HG03565 (cell line): ENCODE measurements at regions not wholly inside any gene's neighbourhood (a gene's known extent, or its start where the extent isn't known, plus 50 kb on each side); places are given as distances from the start of the nearest gene placed in this dataset.
"Not testable (repeated sequence)": the region's sequence is repeated elsewhere in the genome, so short reads cannot be mapped to it uniquely, and the experiment has no call there.

Experiments used
- ATAC-seq: cut with Tn5 transposase; IDR thresholded peaks from one replicate; pipeline ENCODE4 v1.9.1; 2021; ENCODE audit warnings: mild to moderate bottlenecking, moderate library complexity; ENCODE audit not compliant: unreplicated experiment

DNA sequence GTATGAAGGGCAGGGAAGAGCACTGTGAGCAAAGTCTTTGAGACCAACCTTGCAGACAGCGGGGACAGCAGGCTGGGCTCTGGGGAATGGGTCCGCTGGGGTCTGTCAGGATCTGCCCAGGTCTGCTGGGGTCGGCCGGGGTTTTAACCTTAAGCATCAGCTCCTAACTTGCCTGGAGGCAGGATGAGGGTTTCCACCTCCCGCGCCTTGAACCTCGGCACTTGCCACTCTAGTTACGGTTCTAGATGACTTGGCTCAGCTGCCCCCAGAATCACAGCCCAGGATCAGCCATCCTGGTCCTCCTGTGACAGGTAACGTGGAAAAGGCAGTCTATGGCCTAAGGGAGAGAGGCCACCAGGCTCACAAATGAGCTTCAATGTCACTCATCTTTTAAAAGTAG lies 50.4 kb upstream of the CACUL1 start:
- ATAC-seq: no peak

DNA sequence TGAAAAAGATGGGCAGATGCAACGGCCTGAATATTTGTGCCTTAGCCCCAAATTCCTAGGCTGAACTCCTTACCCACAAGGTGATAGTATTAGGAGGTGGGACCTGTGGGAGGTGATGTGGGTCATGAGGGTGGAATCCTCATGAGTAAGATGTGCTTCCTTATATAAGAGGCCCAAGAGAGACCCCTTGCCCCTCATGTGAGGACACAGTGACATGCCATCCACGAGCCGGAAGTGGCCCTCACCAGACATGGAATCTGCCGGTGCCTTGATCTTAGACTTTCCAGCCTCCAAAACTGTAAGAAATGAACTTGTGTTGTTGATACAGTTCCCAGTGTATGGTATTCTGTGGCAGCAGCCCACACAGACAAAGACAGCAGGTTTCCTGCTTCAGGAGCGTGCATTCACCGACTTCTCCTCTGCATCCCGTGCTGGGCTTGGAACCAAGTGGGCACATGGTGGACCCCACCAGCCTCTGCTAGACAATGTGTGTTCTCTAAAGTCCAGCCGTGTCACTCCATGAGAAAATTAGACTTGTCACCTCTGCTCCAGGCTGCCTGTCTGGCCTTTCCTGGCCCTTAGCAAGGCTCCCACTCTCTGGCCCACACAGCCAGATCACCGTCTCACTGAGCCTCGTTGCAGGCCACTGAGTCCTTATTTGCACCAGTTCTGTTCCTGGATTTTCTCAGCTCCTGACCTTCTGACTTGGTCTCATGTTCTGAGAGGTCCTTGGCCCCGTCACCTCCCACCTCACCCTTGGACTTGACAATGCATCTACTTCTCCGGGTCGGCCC lies 52.9 kb upstream of the CACUL1 start:
- ATAC-seq: no peak

DNA sequence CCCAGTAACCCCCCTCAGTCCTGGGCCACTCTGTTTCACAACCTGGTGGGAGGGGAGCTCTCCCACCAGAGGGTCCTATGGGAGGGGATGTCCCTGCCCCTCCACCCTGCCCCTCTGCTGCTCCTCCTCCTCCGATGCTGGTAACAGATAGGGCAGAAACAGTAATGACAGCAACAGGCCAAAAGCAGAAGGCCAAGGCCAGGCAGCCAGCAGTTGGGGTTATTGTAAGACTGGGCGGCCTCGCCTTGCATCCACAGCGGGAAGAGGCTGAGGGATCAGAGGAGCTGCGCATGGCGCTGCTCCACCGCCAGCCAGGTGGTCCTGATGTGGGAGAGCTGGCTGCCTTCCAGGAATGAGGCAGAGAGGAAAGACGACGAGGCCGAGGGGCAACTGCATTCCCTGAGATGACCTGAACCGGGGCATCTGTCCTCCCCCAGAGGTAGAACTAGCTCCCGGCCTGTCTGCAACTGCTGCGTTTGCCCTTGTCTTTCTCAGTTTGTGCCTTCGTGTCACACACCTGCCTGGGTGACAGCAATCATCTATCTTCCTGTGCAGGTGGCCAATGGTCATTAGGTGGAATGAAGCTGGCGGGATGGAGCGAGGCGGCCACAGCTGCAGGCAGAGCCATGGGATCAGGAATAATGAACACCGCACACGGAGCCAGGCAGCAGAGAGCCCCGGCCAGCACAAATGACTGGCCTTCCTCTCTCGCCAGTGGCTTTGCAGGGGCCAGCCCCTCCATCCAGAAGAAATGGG lies 54.0 kb upstream of the CACUL1 start:
- no peak for ATAC-seq

DNA sequence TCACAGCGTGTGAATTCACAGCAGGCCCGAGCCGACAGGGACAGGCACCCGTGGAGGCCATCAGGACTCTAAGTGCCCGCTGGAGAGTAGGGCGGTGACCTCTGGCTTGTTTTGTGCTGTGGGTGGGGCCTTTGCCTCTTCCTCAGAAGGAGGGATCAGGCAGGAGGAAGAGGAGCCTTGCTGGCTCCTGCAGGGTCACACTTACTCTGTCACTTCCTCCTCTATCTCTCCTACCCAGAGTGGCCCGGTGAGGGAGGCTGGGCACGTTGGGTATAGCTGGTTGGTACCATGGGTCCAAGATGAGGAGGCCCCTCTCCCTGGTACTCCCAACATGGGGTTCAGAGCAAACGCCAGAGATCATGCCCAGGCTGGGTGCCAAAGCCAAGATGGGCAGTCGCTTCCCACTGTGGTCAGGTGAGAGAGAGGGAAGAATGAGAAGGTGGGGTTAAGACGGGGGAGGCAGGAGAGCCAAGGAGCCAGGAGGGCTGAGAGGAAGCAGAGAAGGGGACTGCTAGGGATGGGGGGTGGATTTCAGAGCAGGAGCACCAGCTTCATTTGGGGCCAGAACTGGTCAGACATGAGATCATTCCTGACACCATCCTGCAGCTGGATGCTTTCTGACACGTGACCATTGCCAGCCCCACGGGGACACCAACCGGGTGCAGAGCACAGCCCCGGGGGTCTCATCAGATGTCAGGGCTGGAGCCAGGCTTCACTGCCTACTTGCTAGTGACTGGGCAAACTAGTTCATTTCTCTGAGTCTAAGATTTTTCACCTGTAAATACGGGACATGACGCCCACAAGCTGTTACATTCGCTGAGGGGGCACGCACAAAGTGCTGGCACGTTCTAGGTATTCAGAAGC lies 54.8 kb upstream of the CACUL1 start:
- ATAC-seq: no peak

DNA sequence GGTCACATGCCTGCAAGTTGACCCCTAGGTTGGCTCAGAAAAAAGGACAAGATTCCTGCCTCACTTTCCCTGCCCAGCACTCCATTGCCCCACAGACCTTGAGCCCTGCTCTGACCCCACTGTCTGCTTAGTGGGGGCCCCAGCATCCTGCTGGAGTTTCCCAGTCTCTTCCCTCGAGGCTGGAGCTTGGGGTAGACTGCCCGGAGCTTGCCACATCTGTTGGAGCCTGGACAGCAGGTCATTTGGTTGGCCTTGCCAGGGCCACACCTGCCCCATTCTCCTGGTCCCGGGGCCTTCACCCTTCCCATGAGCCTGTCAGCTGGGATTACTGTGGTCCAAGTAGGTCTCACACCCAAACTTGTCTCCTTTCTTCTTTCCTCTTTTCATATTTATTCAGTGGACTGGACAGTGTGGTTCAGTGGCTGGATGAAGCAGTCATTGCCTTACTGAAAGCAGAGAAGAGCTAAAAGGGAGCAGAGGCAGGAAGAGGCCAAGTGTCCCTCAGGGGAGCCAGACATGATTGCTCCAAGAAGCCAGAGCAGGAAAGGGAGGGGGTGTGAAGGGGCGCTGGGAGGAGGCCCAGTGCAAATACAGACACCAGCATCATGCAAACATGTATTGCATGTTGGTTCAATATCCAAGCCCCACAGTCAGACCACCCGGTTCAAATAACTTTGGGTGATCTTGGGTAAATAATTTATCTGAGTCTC lies 56.2 kb upstream of the CACUL1 start:
- no peak for ATAC-seq

DNA sequence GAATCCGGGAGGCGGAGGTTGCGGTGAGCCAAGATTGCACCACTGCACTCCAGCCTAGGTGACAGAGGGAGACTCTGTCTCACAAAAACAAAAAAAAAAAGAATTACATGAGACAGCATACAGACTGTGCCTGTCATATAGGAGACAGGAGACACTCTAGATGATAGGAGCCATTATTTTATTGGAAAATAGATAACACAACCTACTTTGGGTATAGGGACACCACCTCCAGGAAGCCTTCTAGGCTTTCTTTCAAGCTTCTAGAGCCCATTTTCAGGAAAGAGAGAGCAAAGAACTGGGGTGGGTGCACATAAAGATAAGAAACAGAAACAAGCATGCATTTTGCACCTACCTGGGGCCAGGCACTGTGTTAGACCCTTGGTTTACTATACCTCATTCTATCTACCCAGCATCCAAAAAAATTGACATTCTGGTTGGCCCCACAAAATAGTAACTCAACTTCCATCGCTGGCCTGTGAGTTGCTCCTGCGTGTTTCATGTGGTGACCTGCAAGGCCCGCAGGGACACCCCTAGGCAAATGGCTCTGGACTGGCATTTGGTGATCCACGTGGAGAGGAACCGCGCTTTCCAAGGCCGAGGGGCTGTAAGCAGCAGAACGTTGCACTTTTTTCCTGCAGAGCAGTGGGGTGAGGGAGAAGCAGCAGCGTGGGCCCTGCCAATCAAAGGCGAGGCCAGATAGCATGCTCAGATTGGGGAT lies 57.1 kb upstream of the CACUL1 start:
- no peak for ATAC-seq

DNA sequence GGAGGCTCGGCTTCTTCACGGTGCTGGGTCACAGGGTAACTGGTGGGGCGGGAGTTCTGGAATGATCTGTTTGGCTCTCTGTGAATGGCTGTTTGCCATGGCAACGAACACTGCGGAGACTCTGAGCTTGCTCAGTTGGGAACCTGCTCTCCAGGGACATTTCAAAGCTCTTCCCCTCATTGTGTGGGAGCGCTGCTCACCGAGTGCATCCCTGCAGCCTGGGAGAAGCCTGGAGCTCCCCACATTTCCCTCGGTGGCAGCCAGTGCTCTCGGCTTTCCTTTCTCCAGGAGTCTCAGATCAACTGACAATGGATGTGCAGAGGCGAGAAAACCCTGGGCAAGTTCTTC lies 57.6 kb upstream of the CACUL1 start:
- no peak for ATAC-seq

DNA sequence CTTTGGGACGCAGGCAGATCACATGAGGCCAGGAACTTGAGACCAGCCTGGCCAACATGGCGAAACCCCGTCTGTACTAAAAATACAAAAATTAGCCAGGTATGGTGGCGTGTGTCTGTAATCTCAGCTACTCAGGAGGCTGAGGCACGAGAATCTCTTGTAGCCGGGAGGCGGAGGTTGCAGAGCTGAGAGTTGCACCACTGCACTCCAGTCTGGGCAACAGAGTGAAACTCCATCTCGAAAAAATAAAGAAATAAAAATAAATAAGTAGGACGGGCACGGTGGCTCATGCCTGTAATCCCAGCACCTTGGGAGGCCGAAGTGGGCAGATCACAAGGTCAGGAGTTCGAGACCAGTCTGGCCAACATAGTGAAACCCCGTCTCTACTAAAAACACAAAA lies 58.2 kb upstream of the CACUL1 start:
- ATAC-seq: not testable (repeated sequence)

DNA sequence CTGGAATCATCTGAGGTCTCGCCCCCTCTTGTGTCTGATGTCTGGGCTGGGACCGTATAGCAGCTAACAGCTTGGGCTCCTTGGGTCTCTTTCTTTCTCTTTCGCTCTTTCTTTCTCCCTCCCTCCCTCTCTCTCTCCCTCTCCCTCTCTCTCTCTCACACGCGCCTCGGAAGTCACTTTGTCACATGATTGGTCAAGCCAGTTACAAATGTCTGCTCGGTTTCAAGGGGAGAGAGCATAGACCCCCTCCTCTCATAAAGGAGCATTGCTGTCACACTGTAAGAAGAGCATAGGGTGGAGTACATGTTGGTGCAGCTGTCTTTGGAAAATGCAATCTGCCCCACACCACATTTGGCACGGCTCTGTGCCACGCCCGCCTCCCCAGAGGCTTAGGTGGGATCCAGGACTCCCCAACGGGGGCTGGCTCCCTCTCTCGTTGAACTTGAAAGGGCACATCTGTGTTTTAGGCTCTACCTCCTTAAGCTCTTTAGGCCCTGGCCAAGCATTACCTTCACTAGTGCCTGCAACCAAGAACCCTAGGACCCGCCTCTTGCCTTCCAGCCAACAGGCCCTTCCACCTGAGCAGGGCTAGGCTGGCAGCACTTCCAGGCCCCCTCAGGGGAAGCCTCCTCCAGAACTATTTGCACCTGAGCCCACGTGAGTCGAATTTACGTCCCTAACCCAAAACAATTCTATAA lies 61.9 kb upstream of the CACUL1 start:
- no peak for ATAC-seq

DNA sequence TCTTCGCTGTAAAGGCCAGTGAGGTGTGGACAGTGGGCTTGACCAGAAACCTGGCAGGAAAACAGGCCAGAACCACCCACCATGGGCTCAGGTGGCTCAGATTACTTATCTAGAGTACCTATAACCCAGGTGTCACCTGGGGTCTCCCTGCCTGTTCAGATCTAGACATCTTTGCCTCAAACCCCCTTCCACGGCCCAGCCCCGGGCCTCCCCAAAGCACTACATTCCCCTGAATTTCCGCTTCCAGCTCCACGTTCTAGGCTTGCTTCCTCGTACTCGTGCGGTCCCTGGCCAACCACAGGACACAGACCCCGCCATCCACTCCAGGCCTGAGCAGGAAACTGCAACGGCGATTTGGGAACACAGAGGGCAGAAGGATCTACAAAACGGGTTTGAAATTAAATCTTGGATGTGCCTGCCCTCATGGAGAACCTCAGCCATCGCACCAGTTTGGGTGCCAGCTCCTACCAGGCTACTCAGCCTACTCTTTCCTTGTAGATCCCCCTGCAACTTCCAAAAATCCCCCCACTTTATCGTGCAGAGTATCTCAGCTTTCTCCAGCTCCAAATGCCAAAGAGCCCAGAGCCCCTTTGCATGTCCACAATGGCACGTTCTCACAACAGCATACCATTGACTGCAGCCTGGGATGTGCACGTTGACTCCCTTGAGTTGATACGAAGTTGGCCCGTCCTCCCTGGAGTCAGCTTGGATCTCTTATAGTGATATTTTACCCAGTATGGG lies 62.7 kb upstream of the CACUL1 start:
- no peak for ATAC-seq

DNA sequence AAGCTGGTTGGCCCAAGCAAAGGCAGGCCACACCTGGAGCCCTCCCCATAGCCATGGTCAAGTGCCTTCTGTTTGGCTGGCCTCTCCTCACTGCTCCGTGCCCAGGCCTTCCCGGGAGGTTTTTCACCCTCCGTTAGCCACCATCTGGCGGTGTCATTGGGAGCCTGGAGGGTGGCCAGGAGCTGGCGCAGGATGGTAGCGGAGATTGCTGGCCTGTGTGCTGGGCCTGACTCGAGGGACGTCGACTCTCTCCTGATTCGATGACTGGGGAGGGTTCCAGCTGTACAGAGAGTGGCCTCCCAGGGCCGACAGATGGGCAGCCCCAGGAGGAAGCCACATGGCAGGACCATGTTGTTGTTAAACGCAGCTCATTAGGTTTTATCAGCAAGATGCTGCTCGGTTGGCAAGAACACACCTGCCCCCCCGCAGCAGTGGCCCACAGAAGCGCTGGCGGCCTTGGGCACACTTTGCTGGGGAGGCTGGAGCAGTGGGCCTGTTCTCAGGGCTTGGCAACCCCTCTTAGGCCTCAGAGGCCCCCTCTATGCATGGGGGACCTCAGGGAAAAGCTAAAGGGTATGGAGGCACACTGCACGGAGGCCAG lies 64.0 kb upstream of the CACUL1 start:
- no peak for ATAC-seq

DNA sequence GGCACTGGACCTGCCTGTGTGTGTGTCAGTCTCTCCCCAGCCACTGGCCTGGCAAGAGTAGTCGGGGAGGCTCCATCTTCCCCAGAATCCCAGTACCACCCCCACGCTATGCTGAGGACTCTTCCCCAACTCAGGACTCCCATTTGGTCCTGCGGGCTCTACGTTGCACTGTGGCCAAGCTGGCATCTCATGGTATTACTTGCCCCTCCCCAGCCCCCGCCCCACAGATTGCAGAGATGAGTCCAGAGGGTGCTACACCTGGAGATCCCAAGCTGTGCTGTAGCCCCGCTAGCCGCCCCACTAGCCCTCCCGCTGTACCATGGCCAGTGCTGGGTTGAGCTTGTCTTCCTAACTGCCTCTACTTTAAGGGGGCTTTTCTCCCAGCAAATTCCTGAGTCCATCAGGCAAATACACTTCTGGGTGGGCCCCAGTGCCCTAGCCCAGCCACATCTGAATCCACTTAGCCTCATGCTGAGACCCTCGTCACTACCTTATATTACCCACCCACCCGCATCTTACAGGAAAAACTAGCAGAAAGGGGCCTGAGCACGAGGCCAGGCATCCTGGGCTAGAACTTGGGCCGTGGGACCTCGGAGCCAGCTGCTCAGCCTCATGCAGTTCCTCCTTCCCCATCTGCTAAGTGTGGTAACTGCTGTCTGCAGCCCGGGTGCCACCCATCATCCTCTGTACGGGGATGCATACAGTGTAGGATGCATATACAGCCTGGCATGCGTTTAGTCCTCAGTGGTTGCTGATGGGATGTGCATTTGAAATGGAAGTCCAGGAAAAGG lies 65.8 kb upstream of the CACUL1 start:
- ATAC-seq: no peak

DNA sequence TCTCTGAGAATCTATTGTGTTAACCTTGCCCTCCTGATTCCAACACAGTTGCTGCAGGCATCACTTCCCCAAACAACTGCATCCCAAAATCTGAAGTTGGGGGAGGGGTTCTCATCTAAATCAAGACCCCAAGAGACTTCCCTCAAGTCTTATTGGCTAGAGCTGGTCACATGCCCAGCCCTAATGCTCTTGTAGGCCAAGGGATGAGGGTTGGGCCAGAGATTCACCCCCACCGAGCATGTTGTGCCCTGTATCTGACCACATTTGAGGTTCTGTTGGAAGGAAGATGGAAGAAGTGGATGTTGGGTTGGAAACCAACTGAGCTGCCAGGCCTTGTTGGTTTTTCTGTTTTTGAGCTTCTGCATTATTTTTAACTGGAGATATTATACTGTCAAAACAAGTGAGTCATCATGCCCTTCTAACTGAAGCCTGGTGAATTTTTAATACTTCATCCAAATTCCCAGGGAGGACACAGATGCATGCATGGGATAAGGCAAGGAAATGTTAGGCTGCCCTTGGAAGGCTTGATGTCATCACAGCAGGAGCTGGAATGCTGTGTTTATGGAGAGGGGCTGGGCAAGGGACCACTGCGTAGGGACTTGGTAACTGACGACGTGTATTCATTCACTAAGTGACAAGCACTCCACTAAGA lies 68.6 kb upstream of the CACUL1 start:
- ATAC-seq: no peak

DNA sequence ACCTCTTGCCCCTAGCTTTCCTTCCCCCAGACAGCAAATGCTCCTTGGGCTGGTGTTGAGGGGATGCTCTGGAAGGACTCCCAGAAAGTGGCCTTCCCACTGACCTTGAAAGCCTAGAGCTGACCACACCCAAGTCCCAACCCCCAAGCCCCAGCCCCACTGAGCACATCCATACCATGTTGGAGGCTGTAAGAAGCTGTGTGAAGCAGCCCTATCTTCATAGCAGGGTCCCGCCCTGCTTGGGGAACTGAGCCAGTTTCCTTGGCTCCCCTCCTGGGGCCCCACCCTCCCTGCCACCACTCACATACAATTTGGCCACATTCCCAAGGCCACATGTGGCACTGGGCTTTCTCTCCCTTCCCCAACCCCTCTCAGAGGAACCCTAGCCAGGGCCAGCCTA lies 72.3 kb upstream of the CACUL1 start:
- no peak for ATAC-seq

DNA sequence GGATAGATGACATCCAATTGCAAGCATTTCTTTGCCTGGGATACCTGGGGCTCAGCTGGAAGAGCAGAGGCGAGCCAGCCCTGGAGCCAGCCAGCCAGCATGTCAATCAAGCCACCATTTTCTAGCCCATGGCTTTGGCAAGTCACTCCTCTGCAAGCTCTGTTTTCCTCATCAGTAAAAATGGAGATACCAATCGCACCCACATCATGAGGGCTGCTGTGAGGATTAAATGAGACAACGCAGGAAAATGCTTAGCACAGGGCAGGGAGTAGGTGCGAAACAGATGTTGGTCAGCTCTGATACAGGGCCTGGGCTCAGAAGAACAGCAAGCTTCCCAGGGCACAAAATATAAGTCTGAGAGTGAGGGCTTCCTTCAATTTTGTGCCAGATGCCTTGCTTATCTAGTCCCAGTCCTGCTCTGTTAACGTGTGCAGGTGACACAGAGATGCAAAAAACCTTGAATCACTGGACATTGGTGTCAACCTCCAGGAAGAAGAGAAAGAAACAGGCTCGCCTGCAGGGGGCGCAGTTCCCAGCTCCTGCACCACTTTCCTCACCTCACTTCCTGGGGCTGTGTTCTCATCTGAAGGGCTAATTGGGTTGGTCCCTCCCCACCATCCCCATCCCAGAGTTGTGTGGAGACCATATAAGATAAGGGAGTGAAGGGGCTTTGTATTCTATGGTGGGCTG lies 72.8 kb upstream of the CACUL1 start:
- ATAC-seq: no peak

DNA sequence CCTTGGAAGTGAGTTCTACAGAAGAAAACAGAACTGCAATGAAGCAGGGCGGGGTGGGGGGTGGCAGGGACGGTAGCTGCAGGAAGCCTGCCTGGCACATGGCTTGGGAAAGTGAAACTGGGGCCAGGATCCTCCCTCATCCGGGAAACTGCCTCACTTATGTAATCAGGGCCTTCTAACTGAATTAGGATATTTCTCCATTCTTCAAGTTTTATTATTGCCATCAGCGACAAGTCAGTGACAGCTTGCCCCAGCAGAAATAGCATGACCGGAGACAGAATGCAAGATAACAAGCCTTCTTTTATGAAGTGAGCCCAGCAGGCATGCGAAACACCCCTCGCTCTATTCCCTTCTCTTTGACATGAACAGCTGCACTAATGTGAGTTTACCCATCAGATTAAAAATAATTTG lies 77.5 kb upstream of the CACUL1 start:
- no peak for ATAC-seq

DNA sequence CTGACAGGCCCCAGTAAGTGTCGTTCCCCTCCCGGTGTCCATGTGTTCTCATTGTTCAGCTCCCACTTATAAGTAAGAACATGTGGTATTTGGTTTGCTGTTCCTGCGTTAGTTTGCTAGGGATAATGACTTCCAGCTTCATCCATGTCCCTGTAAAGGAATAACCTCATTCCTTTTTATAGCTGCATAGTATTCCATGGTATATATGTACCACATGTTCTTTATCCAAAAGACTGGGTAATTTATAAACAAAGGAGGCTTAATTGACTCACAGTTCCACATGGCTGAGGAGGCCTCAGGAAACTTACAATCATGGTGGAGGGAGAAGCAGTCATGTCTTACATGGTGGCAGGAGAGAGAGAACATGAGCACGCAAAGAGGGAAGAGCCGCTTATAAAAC lies 79.6 kb upstream of the CACUL1 start:
- ATAC-seq: not testable (repeated sequence)
